Pancreas (tissue), 10 donors: ENCODE measurements at regions not wholly inside any gene's neighbourhood (a gene's known extent, or its start where the extent isn't known, plus 50 kb on each side); places are given as distances from the start of the nearest gene placed in this dataset.
A peak's percentile ranks its signal among the peaks of the same experiment; 100 is the strongest.
"Not testable (repeated sequence)": the region's sequence is repeated elsewhere in the genome, so short reads cannot be mapped to it uniquely, and the experiment has no call there.

Experiments
- ATAC-seq, 4 donors: fragments of 200-7000 bp; cut with Tn5 transposase; one replicate each; pipeline versions ENCODE4 v1.8.0 to v1.9.1; 2020; ENCODE audit warnings: mild to moderate bottlenecking in 4 of 4, moderate library complexity in 4 of 4
- DNase-seq, 6 donors: peaks; one replicate each; pipeline ENCODE4 v3.0.0-alpha.2; 2020
- FAIRE-seq: peaks from 2 replicates; lab custom pipeline; 2012; peaks lifted over from hg19 to GRCh38; lab: Jason Lieb, UNC
- H3K27ac ChIP-seq, 4 donors: fragments of 200-600 bp; sonication (generic); 1 replicate in 3 of 4; 2 replicates in 1 of 4; pipeline versions ENCODE4 v1.5.0 to v1.8.0; 2020
- H3K27me3 ChIP-seq, 4 donors: fragments of 200-600 bp; one replicate each; pipeline ENCODE4 v1.8.0; 2021
- H3K36me3 ChIP-seq, 3 donors: fragments of 200-600 bp; sonication (generic) in 1 of 3; one replicate each; pipeline versions ENCODE4 v1.5.0 to v1.8.0; 2020 to 2021
- H3K4me1 ChIP-seq, 3 donors: fragments of 200-600 bp; one replicate each; pipeline ENCODE4 v1.8.0; 2021
- H3K4me3 ChIP-seq, 4 donors: fragments of 200-600 bp; sonication (generic) in 2 of 4; one replicate each; pipeline versions ENCODE4 v1.5.0 to v1.8.0; 2020 to 2021
- H3K9me3 ChIP-seq, 4 donors: fragments of 200-600 bp; one replicate each; pipeline ENCODE4 v1.8.0; 2021
- CTCF ChIP-seq, 4 donors: fragments of 200-600 bp; sonication (generic) in 3 of 4; IDR thresholded peaks; one replicate each; pipeline versions ENCODE4 v1.5.0 to v1.8.0; 2021; ENCODE audit warnings: antibody characterized with exemption in 4 of 4
- WGBS, 2 donors: extraction: QIAGEN DNeasy Blood & Tissue Kit; methylation state at CpG; one replicate each; pipeline ENCODE4 v1.1.7; 2013; 5-methylcytosine and 5-hydroxymethylcytosine counted together
- intact Hi-C, 3 donors: fragments of 100-400 bp; cut with DNase I; formaldehyde crosslinking; loops; one replicate each; pipeline versions ENCODE4 v1.11.1 to v1.14.2; 2022
- donor health status: healthy with polysubstance abuse.
- donor health status: DM: no; HTN: no; CAD: no; lungs with moderate emphysema.
- donor health status: DM: no; HTN: no; CAD: no.
- donor health status: control.
- donor health status: control.
- donor health status: Bipolar disorder and iron deficiency.
- donor health status: DM: yes; HTN: yes; CAD: no.
- donor health status: DM: no; HTN: no; CAD: no.
- donor health status: DM: no; HTN: no; CAD: no.
- donor health status: DM: yes; HTN: yes; CAD: no.

GRCh38 chr12:105510526-105510925, 180.0 kb downstream of the C12orf75 start:
- FAIRE-seq = no peak
- 59 to 71% methylated on average over 3 of the region's 3 CpGs for WGBS, 2 donors
- Histone ChIP-seq H3K27me3 (no peaks in the 10 kb centered on the region), H3K4me3 (no peak overlapping the region), H3K27ac (no peak overlapping the region), H3K4me1 (no peaks in the 10 kb centered on the region), H3K9me3 (no peaks in the 10 kb centered on the region), H3K36me3 (no peaks in the 10 kb centered on the region)
- TF ChIP-seq CTCF (IDR thresholded peaks at IDR 0.05) = no peak
- ATAC-seq = no peak
- intact Hi-C loops = no loop called here
- DNase-seq = no peak

GRCh38 chr12:105512861-105513260, 182.4 kb downstream of the C12orf75 start:
- intact Hi-C loops, FAIRE-seq: not testable (repeated sequence)

GRCh38 chr12:105522166-105522825, 191.8 kb downstream of the C12orf75 start:
- no peak overlapping the region for H3K27ac ChIP-seq
- no peak for TF ChIP-seq CTCF (IDR thresholded peaks at IDR 0.05)
- no peak for FAIRE-seq
- no peaks in the 10 kb centered on the region for H3K36me3 ChIP-seq
- 45 to 56% methylated on average over 4 of the region's 4 CpGs for WGBS, 2 donors
- H3K4me3 ChIP-seq = no peak overlapping the region
- no peaks in the 10 kb centered on the region for H3K27me3 ChIP-seq
- no peaks in the 10 kb centered on the region for H3K4me1 ChIP-seq
- H3K9me3 ChIP-seq = no peaks in the 10 kb centered on the region
- no peak for ATAC-seq
- no peak for DNase-seq
- intact Hi-C loops = no loop called here

More at GRCh38 chr12:105512861-105513260, 182.4 kb downstream of the C12orf75 start:
- not testable (repeated sequence) for H3K9me3 ChIP-seq, ATAC-seq, H3K4me1 ChIP-seq, H3K27me3 ChIP-seq, H3K27ac ChIP-seq, H3K36me3 ChIP-seq, DNase-seq, H3K4me3 ChIP-seq
- 46 to 50% methylated on average over 4 of the region's 4 CpGs for WGBS, 2 donors

- Histone ChIP-seq H3K27me3 (peaks cover 0 to 7% (median 0%) of the 10 kb centered on the region in 4 donors), H3K9me3 (no peaks in the 10 kb centered on the region), H3K36me3 (no peaks in the 10 kb centered on the region), H3K27ac (no peak overlapping the region), H3K4me3 (no peak overlapping the region), H3K4me1 (no peaks in the 10 kb centered on the region)
- no peak for TF ChIP-seq CTCF (IDR thresholded peaks at IDR 0.05)
- peak in 2 of 4 donors; percentile 12 to 37 for ATAC-seq
- no peak for DNase-seq
- 23 to 30% methylated on average over 16 of the region's 16 CpGs for WGBS, 2 donors
- intact Hi-C loops = no loop called here
- no peak for FAIRE-seq
Observed at GRCh38 chr12:105523164-105524057, 192.9 kb downstream of the C12orf75 start.

GRCh38 chr12:105524961-105525360, 194.5 kb downstream of the C12orf75 start:
- no peak for FAIRE-seq

More at GRCh38 chr12:105524961-105525360, 194.5 kb downstream of the C12orf75 start:
- 47 to 64% methylated on average over 2 of the region's 2 CpGs for WGBS, 2 donors
- no peak for DNase-seq
- Histone ChIP-seq H3K9me3 (no peaks in the 10 kb centered on the region), H3K27ac (no peak overlapping the region), H3K27me3 (peaks cover 0 to 11% (median 0%) of the 10 kb centered on the region in 4 donors), H3K4me3 (no peak overlapping the region), H3K4me1 (no peaks in the 10 kb centered on the region), H3K36me3 (no peaks in the 10 kb centered on the region)
- no peak for ATAC-seq
- no peak for TF ChIP-seq CTCF (IDR thresholded peaks at IDR 0.05)
- intact Hi-C loops = no loop called here
